ENCODE measurements at regions not wholly inside any gene's neighbourhood (a gene's known extent, or its start where the extent isn't known, plus 50 kb on each side); places are given as distances from the start of the nearest gene placed in this dataset.

GRCh38 chr21:36255663-36256062 is 64.3 kb upstream of the MORC3 start:
- Histone ChIP-seq H3K56ac (replicated peaks; ENCODE audit: insufficient read length, low read depth, low read length) (no peak overlapping the region), H3K79me1 (ENCODE audit: low read depth, low read length) (no peaks in the 10 kb centered on the region), H2BK20ac (ENCODE audit: low read length) (no peak overlapping the region), H3K4me3 (ENCODE audit: extremely low read depth in 1 of 4, insufficient read depth in 2 of 4, low read depth in 3 of 4, low read length in 4 of 4) (no peak overlapping the region), H3K9ac (replicated peaks in 1 of 4; ENCODE audit: extremely low read depth in 1 of 4, low read depth in 3 of 4, low read length in 3 of 4) (no peak overlapping the region), H3K14ac (ENCODE audit: insufficient read length) (no peak overlapping the region), H3K23me2 (ENCODE audit: low read depth, low read length) (peaks cover 5% of the 10 kb centered on the region; the same call in 1 of the 2 replicates), H2BK5ac (ENCODE audit: low read depth, low read length) (no peak overlapping the region), H3K4me1 (replicated peaks in 1 of 4; ENCODE audit: control insufficient read depth in 3 of 4, insufficient read depth in 4 of 4, low read length in 3 of 4) (peaks cover 5 to 12% (median 9%) of the 10 kb centered on the region in 4 experiments; a peak in 6 of 7 replicates), H2BK12ac (ENCODE audit: low read depth, low read length) (no peak overlapping the region), H2BK15ac (ENCODE audit: low read length) (no peak overlapping the region), H3K4me2 (ENCODE audit: insufficient read depth in 1 of 2, low read depth in 2 of 2, low read length in 2 of 2) (no peak overlapping the region), H4K8ac (ENCODE audit: extremely low read depth, insufficient read depth, low read length) (no peak overlapping the region), H3K79me2 (ENCODE audit: control insufficient read depth in 1 of 2, insufficient read depth in 2 of 2, low read length in 2 of 2) (no peaks in the 10 kb centered on the region), H2AK5ac (ENCODE audit: low read depth, low read length) (no peak overlapping the region), H3K4ac (replicated peaks; ENCODE audit: insufficient read length, low read depth, low read length) (no peak overlapping the region), H4K5ac (ENCODE audit: insufficient read length, low read depth, low read length) (no peak overlapping the region), H3K27me3 (replicated peaks in 1 of 4; ENCODE audit: control insufficient read depth in 3 of 4, extremely low read depth in 1 of 4, insufficient read depth in 3 of 4, low read length in 3 of 4) (no peaks in the 10 kb centered on the region), H3K36me3 (ENCODE audit: control insufficient read depth in 2 of 4, insufficient read depth in 4 of 4, low read length in 3 of 4) (no peaks in the 10 kb centered on the region), H4K91ac (replicated peaks; ENCODE audit: insufficient read length, low read length) (no peak overlapping the region), H3K18ac (ENCODE audit: extremely low read depth, low read length) (no peak overlapping the region), H2AFZ (ENCODE audit: low read length) (no peak overlapping the region), H2BK120ac (replicated peaks; ENCODE audit: low read depth, low read length) (no peak overlapping the region), H3K23ac (ENCODE audit: insufficient read length) (no peak overlapping the region), H3K9me3 (ENCODE audit: insufficient read depth in 2 of 2, low read depth in 1 of 2, low read length in 1 of 2) (no peaks in the 10 kb centered on the region), H4K20me1 (replicated peaks in 1 of 2; ENCODE audit: control insufficient read depth in 1 of 2, insufficient read depth in 2 of 2, low read length in 2 of 2) (no peaks in the 10 kb centered on the region), H3K27ac (ENCODE audit: low read depth, low read length) (no peak overlapping the region)
- ChIA-PET POLR2A (ENCODE audit: partially characterized antibody) (interaction anchor here (1.0 kb wide), 1 partner anchor 41 kb away, joined by 3 read pairs; no protein-coding TSS in a partner anchor), CTCF (ENCODE audit: partially characterized antibody) (interaction anchor here (0.7 to 3.1 kb wide), 5 partner anchors 10 to 65 kb away, joined by 3 to 12 read pairs (median 3); no protein-coding TSS in a partner anchor)
- WGBS, 2 experiments (ENCODE audit: extremely low coverage in 1 of 2, insufficient coverage in 1 of 2, insufficient read length in 1 of 2, insufficient replicate concordance in 2 of 2, low coverage in 1 of 2, low lambda C conversion rate in 2 of 2, missing lambda C conversion rate in 1 of 2): 96% methylated on average over 5 of the region's 5 CpGs; no CpG with 5 or more reads in 1 of the 2 experiments
- DNase-seq (ENCODE audit: low read depth in 1 of 2, low spot score in 2 of 2): no peak
- FAIRE-seq: no peak
- no peak for TF ChIP-seq GTF2F1 (IDR thresholded peaks at IDR 0.05; ENCODE audit: borderline replicate concordance, low read depth, low read length)
- TF ChIP-seq MAFK (IDR thresholded peaks at IDR 0.05; ENCODE audit: low read depth, low read length): no peak
- TF ChIP-seq HDAC2 (IDR thresholded peaks at IDR 0.05; ENCODE audit: borderline replicate concordance in 1 of 2, low read depth in 2 of 2, low read length in 2 of 2): no peak
- no peak for TF ChIP-seq SIN3A (conservative IDR thresholded peaks at IDR 0.05 in 1 of 2, IDR thresholded peaks at IDR 0.05 in 1 of 2; ENCODE audit: low read depth in 1 of 2, low read length in 2 of 2)
- no peak for TF ChIP-seq SAP30 (IDR thresholded peaks at IDR 0.05; ENCODE audit: insufficient read depth, insufficient replicate concordance, low read length)
- no peak for TF ChIP-seq CBX5 (IDR thresholded peaks at IDR 0.05; ENCODE audit: low read depth, low read length)

Measured in H1 (cell line).